HG03095 (cell line): ENCODE measurements at regions not wholly inside any gene's neighbourhood (a gene's known extent, or its start where the extent isn't known, plus 50 kb on each side); places are given as distances from the start of the nearest gene placed in this dataset.
"Not testable (repeated sequence)": the region's sequence is repeated elsewhere in the genome, so short reads cannot be mapped to it uniquely, and the experiment has no call there.

Experiments
- ATAC-seq: cut with Tn5 transposase; IDR thresholded peaks from one replicate; pipeline ENCODE4 v1.9.1; 2021; ENCODE audit warnings: moderate library complexity; ENCODE audit not compliant: unreplicated experiment

DNA sequence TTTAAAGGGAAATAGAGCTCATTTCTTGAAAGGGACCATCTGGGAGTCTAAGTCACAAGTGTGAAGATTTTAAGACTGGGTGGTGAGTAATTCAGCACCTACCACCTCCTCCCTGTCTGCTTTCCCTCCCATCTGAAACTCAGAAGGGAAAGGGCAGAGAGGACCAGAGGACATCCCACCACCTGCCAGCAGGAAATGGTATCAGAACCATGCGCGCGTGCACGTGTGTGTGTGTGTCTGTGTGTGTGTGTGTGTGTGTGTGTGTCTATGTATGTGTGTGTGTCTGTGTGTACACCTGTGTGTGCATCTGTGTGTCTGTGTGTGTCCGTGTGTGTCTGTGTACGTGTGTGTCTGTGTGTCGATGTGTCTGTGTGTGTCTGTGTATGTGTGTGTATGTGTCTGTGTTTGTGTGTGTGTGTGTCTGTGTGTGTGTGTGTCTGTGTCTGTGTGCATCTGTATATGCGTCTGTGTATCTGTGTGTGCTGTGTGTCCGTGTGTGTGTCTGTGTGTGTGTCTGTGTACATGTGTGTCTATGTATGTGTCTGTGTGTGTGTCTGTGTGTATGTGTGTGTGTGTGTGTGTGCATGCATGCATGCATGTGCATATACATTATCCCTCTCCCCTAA is 76.8 kb downstream of the ZFP36L2 start:
- no peak for ATAC-seq

- ATAC-seq: no peak
Measured at GRCh38 chr2:43146083-43146482, 80.3 kb downstream of the ZFP36L2 start.

DNA sequence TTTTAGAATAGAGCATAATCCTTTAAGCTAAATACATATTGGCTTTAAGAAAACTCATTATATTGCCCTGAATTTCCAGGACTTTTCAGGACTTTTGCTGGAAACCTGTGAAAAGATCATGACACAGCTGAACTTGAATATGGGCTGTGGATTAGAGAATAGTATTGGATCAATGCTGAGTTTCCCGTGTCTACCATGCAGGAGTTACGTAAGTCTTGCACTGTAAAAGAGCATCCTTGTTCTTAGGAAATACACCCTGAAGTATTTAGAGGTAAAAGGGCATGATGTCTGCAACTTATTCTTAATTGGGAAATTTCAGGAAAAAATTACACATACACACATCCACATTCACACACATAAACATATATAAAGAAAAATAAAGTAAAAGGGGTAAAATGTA is 82.1 kb downstream of the ZFP36L2 start:
- ATAC-seq: no peak

GRCh38 chr2:43143756-43144155 is 82.7 kb downstream of the ZFP36L2 start:
- no peak for ATAC-seq

- no peak for ATAC-seq
Measured at GRCh38 chr2:43142921-43143438, 83.4 kb downstream of the ZFP36L2 start.

DNA sequence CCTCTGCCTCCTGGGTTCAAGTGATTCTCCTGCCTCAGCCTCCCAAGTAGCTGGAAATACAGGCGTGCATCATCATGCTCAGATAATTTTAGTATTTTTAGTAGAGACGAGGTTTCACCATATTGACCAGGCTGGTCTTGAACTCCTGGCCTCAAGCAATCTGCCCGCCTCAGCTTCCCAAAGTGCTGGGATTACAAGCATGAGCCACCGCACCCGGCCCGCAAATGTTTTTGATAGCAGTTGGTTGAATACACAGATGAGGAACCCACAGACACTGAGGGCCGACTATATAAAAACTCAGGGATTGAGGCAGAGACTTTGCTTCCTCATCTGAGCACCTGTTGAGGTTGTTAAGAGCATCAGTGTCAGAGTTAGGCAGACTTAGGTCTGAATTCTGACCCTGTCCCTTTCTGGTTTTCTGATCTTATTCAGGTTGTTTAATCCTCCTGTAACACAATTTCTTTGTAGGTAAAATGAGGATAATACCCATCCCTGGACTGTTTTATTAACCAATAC is 84.7 kb downstream of the ZFP36L2 start:
- not testable (repeated sequence) for ATAC-seq

DNA sequence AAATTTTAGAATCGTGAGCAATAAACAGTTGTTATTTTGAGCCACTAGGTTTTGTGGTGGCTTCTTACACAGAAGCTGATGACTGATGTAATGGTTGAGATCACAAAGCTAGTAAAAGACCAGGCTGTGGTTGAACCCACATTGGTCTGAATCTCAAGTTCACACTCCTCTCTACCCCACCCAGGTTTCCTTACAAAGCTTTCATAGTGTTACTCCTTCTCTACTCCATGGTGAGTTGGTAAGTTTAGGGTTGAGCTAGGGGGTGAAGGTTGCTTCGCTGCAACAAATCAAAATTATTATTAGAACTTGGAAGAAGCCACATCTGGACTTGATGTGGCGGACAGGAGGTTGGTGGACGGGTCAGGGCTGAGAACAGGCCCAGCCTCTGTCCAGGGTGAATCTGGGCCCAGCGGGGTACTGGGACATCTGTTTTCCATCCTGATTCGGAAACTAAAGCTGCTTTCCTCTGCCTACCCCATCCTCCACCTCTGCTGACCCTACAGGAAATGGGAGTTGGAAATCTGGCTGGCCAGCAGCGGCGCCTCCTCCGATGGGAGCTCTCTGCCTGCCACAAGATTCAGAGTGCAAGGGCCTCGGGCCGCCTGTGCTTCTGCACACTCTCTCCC is 86.3 kb downstream of the ZFP36L2 start:
- ATAC-seq: no peak

- ATAC-seq: no peak
Measured at GRCh38 chr2:43139501-43139900, 86.9 kb downstream of the ZFP36L2 start.

DNA sequence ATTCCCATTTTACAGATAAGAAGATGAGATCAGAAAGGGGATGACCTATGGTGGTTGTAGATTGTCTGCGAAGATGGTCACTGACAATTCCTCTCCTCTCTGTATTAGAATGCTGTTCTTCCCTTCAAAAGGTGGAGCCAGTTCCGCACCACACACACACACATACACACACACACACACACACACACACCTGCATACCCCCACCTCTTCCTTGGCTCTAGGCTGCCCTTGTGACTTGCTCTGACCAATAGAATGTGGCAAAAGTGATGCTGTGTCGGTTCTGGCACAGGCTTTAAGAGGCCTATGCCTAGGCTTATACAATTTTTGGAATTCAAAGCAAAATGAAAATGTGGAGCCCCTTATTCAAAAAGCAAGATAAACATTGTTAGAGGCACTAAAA is 88.0 kb downstream of the ZFP36L2 start:
- no peak for ATAC-seq

- no peak for ATAC-seq
Measured at GRCh38 chr2:43136876-43137275, 89.5 kb downstream of the ZFP36L2 start.

DNA sequence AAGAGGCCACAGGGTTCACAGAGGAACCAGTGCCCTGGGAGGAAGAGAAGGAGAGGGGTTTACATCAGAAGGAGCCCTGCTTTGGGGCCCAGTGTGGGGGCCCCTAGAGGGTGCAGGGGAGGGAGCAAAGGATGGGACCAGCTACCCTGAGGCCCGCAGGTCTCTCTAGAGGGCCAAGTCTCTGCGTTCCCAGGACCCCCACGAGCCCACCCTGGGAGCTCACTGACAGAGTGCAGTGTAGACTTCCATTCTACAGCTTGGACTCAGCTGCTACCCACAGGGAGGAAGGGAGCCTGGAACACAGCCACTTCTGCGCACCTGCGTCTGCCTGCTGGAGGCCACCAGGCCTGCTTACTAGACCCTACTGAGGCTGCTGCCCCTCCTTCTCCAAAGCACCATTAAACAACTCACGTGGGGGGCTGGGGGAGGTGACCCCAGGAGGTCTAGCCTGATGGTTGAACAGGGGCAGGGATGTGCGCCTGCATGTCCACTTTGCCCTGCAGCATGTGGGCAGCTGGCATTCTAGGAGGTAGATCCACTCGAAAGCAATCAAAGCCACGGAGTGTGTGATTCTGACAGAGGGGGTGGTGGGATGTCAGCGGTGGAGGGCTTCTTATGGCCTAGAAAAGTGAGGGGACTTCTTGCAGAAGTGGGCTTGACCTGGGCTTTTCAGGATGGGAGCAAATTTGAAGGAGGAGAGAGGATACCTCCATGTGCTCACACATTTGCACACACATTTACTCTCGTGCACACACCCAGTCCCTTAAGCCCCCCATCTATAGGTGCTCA is 90.2 kb downstream of the ZFP36L2 start:
- no peak for ATAC-seq

DNA sequence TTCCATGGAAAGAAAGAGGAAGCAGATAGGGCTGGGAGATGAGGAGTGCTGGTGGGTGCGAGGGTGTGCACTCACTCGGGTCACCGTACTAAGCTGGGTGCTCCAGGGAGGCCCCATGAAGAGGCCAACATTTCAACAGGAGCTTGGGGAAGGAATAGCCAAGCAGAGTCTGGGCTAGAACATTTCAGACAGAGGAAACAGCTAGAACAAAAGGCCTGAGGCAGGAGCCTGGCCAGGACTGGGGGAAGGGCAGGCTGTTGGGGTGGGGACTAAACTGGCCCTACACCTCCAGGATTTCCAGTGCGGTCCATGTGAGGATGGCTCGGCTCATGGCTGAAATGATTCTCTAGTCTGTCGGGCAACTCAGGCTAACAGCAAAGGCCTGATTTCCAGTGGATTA is 90.8 kb downstream of the ZFP36L2 start:
- ATAC-seq: no peak

DNA sequence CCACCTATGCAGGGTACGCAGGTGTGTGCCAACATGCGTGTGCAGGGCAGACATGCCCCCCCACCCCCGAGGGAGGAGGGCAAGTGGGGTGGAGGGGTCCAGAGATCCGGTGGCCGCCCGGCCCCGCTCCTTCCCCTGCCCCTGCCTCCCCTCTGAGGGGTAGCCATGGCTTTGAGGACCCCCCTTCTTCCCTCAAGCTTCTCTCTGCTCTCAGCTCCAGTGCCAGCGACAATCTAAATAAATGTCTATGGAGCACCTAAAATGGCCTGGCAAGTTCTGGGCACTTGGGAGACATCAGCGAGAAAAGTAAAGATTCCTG is 91.9 kb downstream of the ZFP36L2 start:
- no peak for ATAC-seq

- ATAC-seq: no peak
Measured at GRCh38 chr2:43133708-43134570, 92.5 kb downstream of the ZFP36L2 start.

DNA sequence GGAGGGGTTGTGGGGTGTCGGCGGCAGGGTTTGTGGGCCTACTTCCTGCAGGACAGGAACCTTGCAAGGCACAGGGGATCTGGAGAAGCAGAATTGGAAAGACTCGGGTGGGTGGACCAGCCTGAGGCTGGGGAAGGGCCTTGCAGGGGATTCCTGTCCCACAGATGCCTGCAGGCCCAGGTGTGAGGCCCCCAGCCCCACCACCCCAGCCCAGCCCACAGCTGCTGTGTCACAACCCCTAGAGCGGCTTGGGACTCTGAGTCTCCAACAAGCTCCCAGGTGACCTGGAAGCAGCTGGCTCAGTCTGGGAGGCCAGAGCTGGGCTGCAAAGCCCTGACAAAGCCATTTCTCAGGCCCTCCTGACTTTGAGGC is 93.1 kb downstream of the ZFP36L2 start:
- ATAC-seq: no peak

DNA sequence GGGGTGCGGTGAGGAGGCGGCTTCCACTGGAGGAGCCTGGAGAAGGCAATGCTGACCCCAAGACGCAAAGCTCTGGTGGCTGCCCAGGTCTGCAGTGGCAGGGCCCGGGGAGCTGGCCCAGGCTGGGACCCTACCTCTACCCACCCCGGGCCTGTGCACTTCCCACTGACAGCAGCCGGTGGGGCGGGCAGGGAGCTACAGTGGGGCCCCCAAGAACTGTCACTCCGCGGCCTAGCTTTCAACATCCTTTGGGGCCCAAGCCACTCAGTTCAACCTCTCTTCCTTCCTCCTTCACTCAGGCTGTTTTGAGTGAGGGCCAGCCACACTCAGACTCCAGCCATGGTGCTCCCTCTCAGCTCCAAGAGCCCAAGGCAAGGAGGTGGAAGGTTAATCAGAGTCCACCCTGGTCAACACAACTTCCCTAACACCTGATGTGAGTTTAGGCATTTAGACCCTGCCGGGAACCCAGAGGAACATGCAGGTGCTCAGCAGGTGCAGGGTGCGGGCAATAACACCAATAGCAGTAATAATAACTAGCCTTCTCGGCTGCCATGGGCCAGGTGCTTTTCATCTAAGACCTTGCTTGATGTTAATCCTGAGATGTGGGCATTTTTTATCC is 93.6 kb downstream of the ZFP36L2 start:
- ATAC-seq: no peak

GRCh38 chr2:43131890-43132682 is 94.3 kb downstream of the ZFP36L2 start:
- ATAC-seq: no peak

GRCh38 chr2:43131051-43131889 is 95.1 kb downstream of the ZFP36L2 start:
- peak; percentile 43 for ATAC-seq

GRCh38 chr2:43130548-43130875 is 95.9 kb downstream of the ZFP36L2 start:
- no peak for ATAC-seq
